Thymus (tissue), 11 donors: ENCODE measurements at regions not wholly inside any gene's neighbourhood (a gene's known extent, or its start where the extent isn't known, plus 50 kb on each side); places are given as distances from the start of the nearest gene placed in this dataset.
"Not testable (repeated sequence)": the region's sequence is repeated elsewhere in the genome, so short reads cannot be mapped to it uniquely, and the experiment has no call there.

Experiments
- DNase-seq, 9 donors: peaks; one replicate each; pipeline ENCODE4 v3.0.0-alpha.2; 2013; ENCODE audit warnings: low spot score in 9 of 9, low read depth in 6 of 9, missing footprints in 1 of 9
- H3K27ac ChIP-seq, 2 donors: one replicate each; pipeline ENCODE4 v1.5.1; 2013; ENCODE audit warnings: control low read depth in 1 of 2, low read depth in 1 of 2, low read length in 1 of 2, mild to moderate bottlenecking in 1 of 2, moderate library complexity in 1 of 2
- H3K27me3 ChIP-seq, 2 donors: one replicate each; pipeline ENCODE4 v1.5.1; 2013; ENCODE audit warnings: low read length in 1 of 2; ENCODE audit not compliant: control insufficient read depth in 2 of 2, insufficient read depth in 1 of 2
- H3K36me3 ChIP-seq, 2 donors: one replicate each; pipeline ENCODE4 v1.5.1; 2013; ENCODE audit warnings: low read length in 1 of 2, mild to moderate bottlenecking in 1 of 2, moderate library complexity in 1 of 2; ENCODE audit not compliant: control insufficient read depth in 2 of 2, insufficient read depth in 2 of 2
- H3K4me1 ChIP-seq, 2 donors: one replicate each; pipeline ENCODE4 v1.5.1; 2013; ENCODE audit warnings: low read length in 2 of 2; ENCODE audit not compliant: control insufficient read depth in 2 of 2, insufficient read depth in 2 of 2
- H3K4me3 ChIP-seq, 2 donors: one replicate each; pipeline ENCODE4 v1.5.1; 2013; ENCODE audit warnings: low read length in 2 of 2, control low read depth in 1 of 2, mild to moderate bottlenecking in 1 of 2
- H3K9me3 ChIP-seq, 2 donors: one replicate each; pipeline ENCODE4 v1.5.1; 2013; ENCODE audit warnings: low read length in 1 of 2, mild to moderate bottlenecking in 1 of 2; ENCODE audit not compliant: control insufficient read depth in 2 of 2, insufficient read depth in 1 of 2
- WGBS: extraction: QIAGEN DNeasy Blood & Tissue Kit; methylation state at CpG from one replicate; pipeline ENCODE4 v1.1.7; 2013; 5-methylcytosine and 5-hydroxymethylcytosine counted together
- donor health status: healthy.

- Histone ChIP-seq H3K27ac (no peak overlapping the region), H3K36me3 (no peaks in the 10 kb centered on the region), H3K4me3 (no peak overlapping the region), H3K4me1 (no peaks in the 10 kb centered on the region), H3K9me3 (no peaks in the 10 kb centered on the region), H3K27me3 (no peaks in the 10 kb centered on the region)
- WGBS, result 97% methylated on average over 1 of the region's 1 CpG
- DNase-seq, result no peak
Observed at GRCh38 chrX:2554891-2555290, 54.1 kb upstream of the DHRSX start.

- not testable (repeated sequence) for H3K27me3 ChIP-seq, H3K36me3 ChIP-seq, H3K27ac ChIP-seq, H3K4me1 ChIP-seq, DNase-seq, H3K9me3 ChIP-seq, H3K4me3 ChIP-seq
- WGBS, result 92% methylated on average over 6 of the region's 6 CpGs
Observed at GRCh38 chrX:2554066-2554465, 53.3 kb upstream of the DHRSX start.

GRCh38 chrX:2552621-2553201 lies 51.9 kb upstream of the DHRSX start:
- Histone ChIP-seq H3K4me1 (no peaks in the 10 kb centered on the region), H3K27ac (no peak overlapping the region), H3K4me3 (no peak overlapping the region), H3K36me3 (no peaks in the 10 kb centered on the region), H3K9me3 (no peaks in the 10 kb centered on the region), H3K27me3 (no peaks in the 10 kb centered on the region)
- 52% methylated on average over 7 of the region's 7 CpGs for WGBS
- no peak for DNase-seq

- WGBS, result 92% methylated on average over 9 of the region's 9 CpGs
- no peak for DNase-seq
- Histone ChIP-seq H3K9me3 (no peaks in the 10 kb centered on the region), H3K4me3 (no peak overlapping the region), H3K27ac (no peak overlapping the region), H3K27me3 (no peaks in the 10 kb centered on the region), H3K4me1 (no peaks in the 10 kb centered on the region), H3K36me3 (no peaks in the 10 kb centered on the region)
Observed at GRCh38 chrX:2550328-2551020, 49.7 kb upstream of the DHRSX start.
